HCT116 (cell line): ENCODE measurements at regions not wholly inside any gene's neighbourhood (a gene's known extent, or its start where the extent isn't known, plus 50 kb on each side); places are given as distances from the start of the nearest gene placed in this dataset.

ENCODE experiments used
- ATAC-seq: fragments of 200-7000 bp; cut with Tn5 transposase; 2 replicates; pipeline ENCODE4 v1.9.1; 2020; ENCODE audit warnings: mild to moderate bottlenecking, moderate library complexity
- BruUV-seq: library from RNA; stranded (reverse); fragments of 400-500 nt; replicated peaks from 2 replicates; lab custom pipeline; 2021; lab: Mats Ljungman, UMichigan
- CTCF ChIA-PET: fragments of 300-600 bp; sonication (Branson Sonifier 250); formaldehyde crosslinking; loops from one replicate; lab custom pipeline; 2021; ENCODE audit warnings: antibody characterized with exemption; lab: Charles Lee
- POLR2A ChIA-PET: fragments of 300-600, 350-600 bp; sonication (Branson Sonifier 250); formaldehyde crosslinking; loops from one replicate; lab custom pipeline; 2021; ENCODE audit warnings: antibody characterized with exemption; lab: Charles Lee
- RAD21 ChIA-PET, 2 experiments: fragments of 300-600 bp; sonication (Branson Sonifier 250); formaldehyde crosslinking; loops; one replicate each; lab custom pipeline; 2023; ENCODE audit warnings: low total read pairs in 2 of 2; ENCODE audit not compliant: uncharacterized antibody in 2 of 2, unreplicated experiment in 2 of 2, low non-redundant PET in 1 of 2; lab: Charles Lee
- DNase-seq: peaks from one replicate; pipeline ENCODE4 v3.0.0-alpha.2; 2010; ENCODE audit warnings: low read depth, low spot score
- H2AFZ ChIP-seq: fragments of 200-600 bp; shearing (Covaris generic), sonication (generic); 2 replicates; pipeline ENCODE4 v1.6.1; 2017; ENCODE audit warnings: low read depth, mixed run types, mixed read lengths, antibody characterized with exemption, low read length; ENCODE audit not compliant: poor library complexity, severe bottlenecking
- H3K27ac ChIP-seq: 2 replicates; pipeline ENCODE4 v1.5.1; 2012; ENCODE audit warnings: low read depth, low read length
- H3K27me3 ChIP-seq: fragments of 200-600 bp; sonication (generic); 2 replicates; pipeline ENCODE4 v1.6.1; 2016; ENCODE audit warnings: mixed run types, low read length, mixed read lengths; ENCODE audit not compliant: insufficient read depth
- H3K36me3 ChIP-seq, 2 experiments: fragments of 200-500 bp in 1 of 2; fragments of 200-600 bp in 1 of 2; sonication (Bioruptor generic) in 1 of 2; sonication (generic) in 1 of 2; 2 replicates each; pipeline versions ENCODE4 v1.5.1 to v1.6.1; 2014 to 2016; ENCODE audit warnings: low read length in 2 of 2, inconsistent platforms in 1 of 2, mixed read lengths in 1 of 2, mixed run types in 1 of 2; ENCODE audit not compliant: insufficient read depth in 2 of 2, control insufficient read depth in 1 of 2
- H3K4me1 ChIP-seq, 2 experiments: fragments of 200-600 bp in 1 of 2; sonication (generic) in 1 of 2; 2 replicates each; pipeline versions ENCODE4 v1.5.1 to v1.6.1; 2012 to 2017; ENCODE audit warnings: low read length in 2 of 2, inconsistent platforms in 1 of 2, mild to moderate bottlenecking in 1 of 2, mixed read lengths in 1 of 2, mixed run types in 1 of 2, moderate library complexity in 1 of 2; ENCODE audit not compliant: insufficient read depth in 2 of 2, control insufficient read depth in 1 of 2
- H3K4me2 ChIP-seq: fragments of 200-600 bp; sonication (generic); 2 replicates; pipeline ENCODE4 v1.6.1; 2017; ENCODE audit warnings: mixed run types, low read length, mixed read lengths
- H3K4me3 ChIP-seq, 2 experiments: fragments of 200-600 bp in 1 of 2; sonication (generic) in 1 of 2; replicated peaks in 1 of 2; 2 replicates each; pipeline ENCODE4 v1.5.1; 2011 to 2016; ENCODE audit warnings: low read length in 2 of 2, control low read depth in 1 of 2, low read depth in 1 of 2, mild to moderate bottlenecking in 1 of 2, mixed read lengths in 1 of 2, mixed run types in 1 of 2
- H3K79me2 ChIP-seq: fragments of 200-600 bp; sonication (generic); 2 replicates; pipeline ENCODE4 v1.6.1; 2017; ENCODE audit warnings: mild to moderate bottlenecking, mixed run types, low read length, moderate library complexity, mixed read lengths; ENCODE audit not compliant: insufficient read depth
- H3K9ac ChIP-seq: fragments of 200-600 bp; sonication (generic); 2 replicates; pipeline ENCODE4 v1.6.1; 2016; ENCODE audit warnings: low read length, mixed read lengths
- H3K9me2 ChIP-seq: fragments of 200-600 bp; sonication (generic), shearing (Covaris generic); 2 replicates; pipeline ENCODE4 v1.6.1; 2017; ENCODE audit warnings: mixed run types, mild to moderate bottlenecking, moderate library complexity; ENCODE audit not compliant: insufficient read depth
- H3K9me3 ChIP-seq, 2 experiments: fragments of 200-500 bp in 1 of 2; fragments of 200-600 bp in 1 of 2; sonication (Bioruptor generic) in 1 of 2; sonication (generic) in 1 of 2; 2 replicates each; pipeline ENCODE4 v1.6.1; 2014 to 2017; ENCODE audit warnings: low read length in 2 of 2, mixed read lengths in 2 of 2, inconsistent platforms in 1 of 2, low read depth in 1 of 2, mild to moderate bottlenecking in 1 of 2, mixed run types in 1 of 2, moderate library complexity in 1 of 2; ENCODE audit not compliant: control insufficient read depth in 1 of 2, insufficient read depth in 1 of 2
- H4K20me1 ChIP-seq: fragments of 200-600 bp; sonication (generic), shearing (Covaris generic); 2 replicates; pipeline ENCODE4 v1.6.1; 2017; ENCODE audit warnings: mixed run types, mild to moderate bottlenecking, moderate library complexity; ENCODE audit not compliant: insufficient read depth
- ELF1 ChIP-seq: IDR thresholded peaks from 2 replicates; pipeline ENCODE4 v1.6.1; 2012; ENCODE audit warnings: low read depth, borderline replicate concordance
- EZH2 ChIP-seq: fragments of 200-600 bp; sonication (generic); IDR thresholded peaks from 2 replicates; pipeline ENCODE4 v1.6.1; 2017; ENCODE audit warnings: antibody characterized with exemption, mixed run types
- EZH2phosphoT487 ChIP-seq: fragments of 200-600 bp; IDR thresholded peaks from 2 replicates; pipeline ENCODE4 v1.6.1; 2018; ENCODE audit warnings: antibody characterized with exemption, borderline replicate concordance
- FOSL1 ChIP-seq: IDR thresholded peaks from 2 replicates; pipeline ENCODE4 v1.6.1; 2012; ENCODE audit warnings: low read depth
- JUND ChIP-seq: IDR thresholded peaks from 2 replicates; pipeline ENCODE4 v1.6.1; 2012
- POLR2A ChIP-seq: IDR thresholded peaks from 2 replicates; pipeline ENCODE4 v1.7.0; 2011; ENCODE audit warnings: borderline replicate concordance; ENCODE audit not compliant: insufficient read depth, insufficient read length; ENCODE audit errors: extremely low read depth
- RAD21 ChIP-seq: IDR thresholded peaks from 2 replicates; pipeline ENCODE4 v1.6.1; 2012; ENCODE audit warnings: low read depth, mild to moderate bottlenecking
- SP1 ChIP-seq: IDR thresholded peaks from 2 replicates; pipeline ENCODE4 v1.6.1; 2012; ENCODE audit warnings: low read depth
- SRF ChIP-seq: IDR thresholded peaks from 2 replicates; pipeline ENCODE4 v1.6.1; 2012; ENCODE audit warnings: low read depth
- YY1 ChIP-seq: IDR thresholded peaks from 2 replicates; pipeline ENCODE4 v1.6.1; 2011; ENCODE audit warnings: low read length, low read depth, moderate library complexity, mild to moderate bottlenecking; ENCODE audit not compliant: insufficient replicate concordance; ENCODE audit errors: extremely low read depth
- ZFX ChIP-seq: fragments of 450-650 bp; IDR thresholded peaks from 2 replicates; pipeline ENCODE4 v1.6.1; 2017
- intact Hi-C: fragments of 100-400 bp; cut with micrococcal nuclease; formaldehyde crosslinking; loops from 2 replicates; pipeline ENCODE4 v1.10.0; 2022
- TF ChIP-seq, protein P1 (sequence below), 3 experiments: fragments of 200-600 bp in 1 of 3; sonication (generic) in 1 of 3; IDR thresholded peaks in 2 of 3; conservative IDR thresholded peaks in 1 of 3; 2 replicates each; pipeline ENCODE4 v1.5.1; 2012 to 2017; ENCODE audit warnings: low read depth in 2 of 3, low read length in 2 of 3, antibody characterized with exemption in 1 of 3, borderline replicate concordance in 1 of 3, control low read depth in 1 of 3, mild to moderate bottlenecking in 1 of 3, mixed read lengths in 1 of 3, mixed run types in 1 of 3, moderate library complexity in 1 of 3; ENCODE audit not compliant: insufficient read depth in 1 of 3
- TF ChIP-seq, protein P2 (sequence below): IDR thresholded peaks from 2 replicates; pipeline ENCODE4 v1.6.1; 2011; ENCODE audit warnings: mild to moderate bottlenecking, low read length, moderate library complexity; ENCODE audit not compliant: insufficient replicate concordance; ENCODE audit errors: extremely low read depth
- TF ChIP-seq, protein P3 (sequence below): IDR thresholded peaks from 2 replicates; pipeline ENCODE4 v1.6.1; 2012; ENCODE audit warnings: low read depth
- TF ChIP-seq, protein P4 (sequence below): IDR thresholded peaks from 2 replicates; pipeline ENCODE4 v1.6.1; 2012

DNA sequence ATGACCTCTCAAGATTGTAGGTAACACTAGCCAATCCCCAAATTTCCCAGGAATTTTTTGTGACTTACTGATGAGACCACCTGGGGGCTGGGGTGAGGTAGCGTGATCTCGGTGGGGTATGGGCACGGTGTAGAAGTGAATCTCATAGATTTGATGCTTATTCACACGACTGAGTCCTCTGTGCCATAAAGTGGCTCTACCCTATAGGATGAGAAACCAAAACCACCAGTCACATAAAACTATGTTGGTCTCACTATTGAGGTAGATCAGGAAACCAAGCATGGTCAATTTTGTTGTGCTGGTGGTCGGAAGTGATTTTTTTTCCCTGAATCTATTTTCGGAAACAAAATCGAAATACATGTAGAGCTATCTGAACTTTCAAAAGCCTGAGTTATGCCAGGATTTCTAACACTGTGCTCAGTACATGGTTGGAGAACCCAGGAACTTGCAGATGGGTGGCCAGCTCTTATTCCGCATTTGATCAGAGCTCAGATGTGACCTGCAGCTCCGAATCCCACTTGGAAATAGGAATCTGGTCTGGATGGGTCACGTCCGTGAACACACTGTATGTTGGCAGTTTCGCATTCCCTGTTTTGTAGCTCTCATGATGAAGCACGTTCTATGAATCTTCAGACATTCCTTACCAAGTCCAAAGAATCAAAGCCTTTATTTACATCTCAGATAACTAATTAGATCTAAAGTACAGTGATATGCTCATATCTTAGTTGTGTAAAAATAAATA, 261.5 kb downstream of the KLF6 start:
- Histone ChIP-seq H3K4me2 (no peak overlapping the region), H3K9me2 (no peaks in the 10 kb centered on the region), H3K9ac (no peak overlapping the region), H3K79me2 (no peaks in the 10 kb centered on the region), H3K36me3 (no peaks in the 10 kb centered on the region), H3K4me1 (peaks cover 3 to 14% of the 10 kb centered on the region in 2 experiments; a peak in 3 of 4 replicates), H3K27me3 (no peaks in the 10 kb centered on the region)
- ChIA-PET POLR2A (no interaction called here), RAD21 (no interaction called here), CTCF (no interaction called here)
- BruUV-seq, result no TSS peak
- TF ChIP-seq JUND, result no peak
- no peak for TF ChIP-seq POLR2A
- TF ChIP-seq, protein P1, sequence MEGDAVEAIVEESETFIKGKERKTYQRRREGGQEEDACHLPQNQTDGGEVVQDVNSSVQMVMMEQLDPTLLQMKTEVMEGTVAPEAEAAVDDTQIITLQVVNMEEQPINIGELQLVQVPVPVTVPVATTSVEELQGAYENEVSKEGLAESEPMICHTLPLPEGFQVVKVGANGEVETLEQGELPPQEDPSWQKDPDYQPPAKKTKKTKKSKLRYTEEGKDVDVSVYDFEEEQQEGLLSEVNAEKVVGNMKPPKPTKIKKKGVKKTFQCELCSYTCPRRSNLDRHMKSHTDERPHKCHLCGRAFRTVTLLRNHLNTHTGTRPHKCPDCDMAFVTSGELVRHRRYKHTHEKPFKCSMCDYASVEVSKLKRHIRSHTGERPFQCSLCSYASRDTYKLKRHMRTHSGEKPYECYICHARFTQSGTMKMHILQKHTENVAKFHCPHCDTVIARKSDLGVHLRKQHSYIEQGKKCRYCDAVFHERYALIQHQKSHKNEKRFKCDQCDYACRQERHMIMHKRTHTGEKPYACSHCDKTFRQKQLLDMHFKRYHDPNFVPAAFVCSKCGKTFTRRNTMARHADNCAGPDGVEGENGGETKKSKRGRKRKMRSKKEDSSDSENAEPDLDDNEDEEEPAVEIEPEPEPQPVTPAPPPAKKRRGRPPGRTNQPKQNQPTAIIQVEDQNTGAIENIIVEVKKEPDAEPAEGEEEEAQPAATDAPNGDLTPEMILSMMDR (IDR thresholded peaks at IDR 0.05 in 2 of 3, conservative IDR thresholded peaks at IDR 0.05 in 1 of 3; ENCODE audit: borderline replicate concordance in 1 of 3, insufficient read depth in 1 of 3, low read depth in 2 of 3, low read length in 2 of 3), result no peak
- TF ChIP-seq ELF1, result no peak
- no peak for TF ChIP-seq EZH2phosphoT487
- TF ChIP-seq, protein P2, sequence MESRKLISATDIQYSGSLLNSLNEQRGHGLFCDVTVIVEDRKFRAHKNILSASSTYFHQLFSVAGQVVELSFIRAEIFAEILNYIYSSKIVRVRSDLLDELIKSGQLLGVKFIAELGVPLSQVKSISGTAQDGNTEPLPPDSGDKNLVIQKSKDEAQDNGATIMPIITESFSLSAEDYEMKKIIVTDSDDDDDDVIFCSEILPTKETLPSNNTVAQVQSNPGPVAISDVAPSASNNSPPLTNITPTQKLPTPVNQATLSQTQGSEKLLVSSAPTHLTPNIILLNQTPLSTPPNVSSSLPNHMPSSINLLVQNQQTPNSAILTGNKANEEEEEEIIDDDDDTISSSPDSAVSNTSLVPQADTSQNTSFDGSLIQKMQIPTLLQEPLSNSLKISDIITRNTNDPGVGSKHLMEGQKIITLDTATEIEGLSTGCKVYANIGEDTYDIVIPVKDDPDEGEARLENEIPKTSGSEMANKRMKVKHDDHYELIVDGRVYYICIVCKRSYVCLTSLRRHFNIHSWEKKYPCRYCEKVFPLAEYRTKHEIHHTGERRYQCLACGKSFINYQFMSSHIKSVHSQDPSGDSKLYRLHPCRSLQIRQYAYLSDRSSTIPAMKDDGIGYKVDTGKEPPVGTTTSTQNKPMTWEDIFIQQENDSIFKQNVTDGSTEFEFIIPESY, result no peak
- TF ChIP-seq ZFX, result no peak
- TF ChIP-seq SRF, result no peak
- TF ChIP-seq YY1, result no peak
- TF ChIP-seq, protein P3, sequence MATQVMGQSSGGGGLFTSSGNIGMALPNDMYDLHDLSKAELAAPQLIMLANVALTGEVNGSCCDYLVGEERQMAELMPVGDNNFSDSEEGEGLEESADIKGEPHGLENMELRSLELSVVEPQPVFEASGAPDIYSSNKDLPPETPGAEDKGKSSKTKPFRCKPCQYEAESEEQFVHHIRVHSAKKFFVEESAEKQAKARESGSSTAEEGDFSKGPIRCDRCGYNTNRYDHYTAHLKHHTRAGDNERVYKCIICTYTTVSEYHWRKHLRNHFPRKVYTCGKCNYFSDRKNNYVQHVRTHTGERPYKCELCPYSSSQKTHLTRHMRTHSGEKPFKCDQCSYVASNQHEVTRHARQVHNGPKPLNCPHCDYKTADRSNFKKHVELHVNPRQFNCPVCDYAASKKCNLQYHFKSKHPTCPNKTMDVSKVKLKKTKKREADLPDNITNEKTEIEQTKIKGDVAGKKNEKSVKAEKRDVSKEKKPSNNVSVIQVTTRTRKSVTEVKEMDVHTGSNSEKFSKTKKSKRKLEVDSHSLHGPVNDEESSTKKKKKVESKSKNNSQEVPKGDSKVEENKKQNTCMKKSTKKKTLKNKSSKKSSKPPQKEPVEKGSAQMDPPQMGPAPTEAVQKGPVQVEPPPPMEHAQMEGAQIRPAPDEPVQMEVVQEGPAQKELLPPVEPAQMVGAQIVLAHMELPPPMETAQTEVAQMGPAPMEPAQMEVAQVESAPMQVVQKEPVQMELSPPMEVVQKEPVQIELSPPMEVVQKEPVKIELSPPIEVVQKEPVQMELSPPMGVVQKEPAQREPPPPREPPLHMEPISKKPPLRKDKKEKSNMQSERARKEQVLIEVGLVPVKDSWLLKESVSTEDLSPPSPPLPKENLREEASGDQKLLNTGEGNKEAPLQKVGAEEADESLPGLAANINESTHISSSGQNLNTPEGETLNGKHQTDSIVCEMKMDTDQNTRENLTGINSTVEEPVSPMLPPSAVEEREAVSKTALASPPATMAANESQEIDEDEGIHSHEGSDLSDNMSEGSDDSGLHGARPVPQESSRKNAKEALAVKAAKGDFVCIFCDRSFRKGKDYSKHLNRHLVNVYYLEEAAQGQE, result no peak
- no peak for TF ChIP-seq EZH2
- no peak for TF ChIP-seq SP1
- no peak for TF ChIP-seq RAD21
- no peak for TF ChIP-seq FOSL1
- TF ChIP-seq, protein P4, sequence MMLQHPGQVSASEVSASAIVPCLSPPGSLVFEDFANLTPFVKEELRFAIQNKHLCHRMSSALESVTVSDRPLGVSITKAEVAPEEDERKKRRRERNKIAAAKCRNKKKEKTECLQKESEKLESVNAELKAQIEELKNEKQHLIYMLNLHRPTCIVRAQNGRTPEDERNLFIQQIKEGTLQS, result no peak
- TF ChIP-seq, all 23 proteins: peak for 0
- Histone ChIP-seq H3K27ac (no peak overlapping the region), H2AFZ (no peak overlapping the region), H3K4me3 (no peak overlapping the region), H3K9me3 (no peaks in the 10 kb centered on the region), H4K20me1 (no peaks in the 10 kb centered on the region)
- intact Hi-C loops, result no loop called here
- ATAC-seq (no peak), DNase-seq (no peak)
